ENCODE measurements at regions not wholly inside any gene's neighbourhood (a gene's known extent, or its start where the extent isn't known, plus 50 kb on each side); places are given as distances from the start of the nearest gene placed in this dataset.

GRCh38 chr3:98972155-98972554, 70.7 kb upstream of the DCBLD2 start:
- Histone ChIP-seq H3K9ac (ENCODE audit: low read length) (no peak overlapping the region), H3K79me2 (replicated peaks; ENCODE audit: insufficient read depth, low read length) (no peaks in the 10 kb centered on the region), H2AFZ (ENCODE audit: low read depth, low read length) (no peak overlapping the region), H3K27ac (ENCODE audit: low read length) (peak overlapping the region; percentile 60), H3K4me2 (ENCODE audit: low read length) (peak overlapping the region; percentile 38), H4K20me1 (ENCODE audit: insufficient read depth) (no peaks in the 10 kb centered on the region), H3K9me2 (ENCODE audit: insufficient read depth, low read length) (no peaks in the 10 kb centered on the region), H3K36me3 (ENCODE audit: insufficient read depth, low read length) (no peaks in the 10 kb centered on the region), H3K27me3 (ENCODE audit: insufficient read depth, low read depth, low read length) (no peaks in the 10 kb centered on the region), H3K9me3 (ENCODE audit: low read length) (no peaks in the 10 kb centered on the region), H3K4me3 (ENCODE audit: low read length) (no peak overlapping the region), H3F3A (ENCODE audit: insufficient read depth, low read length, poor library complexity, severe bottlenecking) (no peaks in the 10 kb centered on the region)
- TF ChIP-seq EZH2 (IDR thresholded peaks at IDR 0.05; ENCODE audit: borderline replicate concordance, insufficient read depth, low read length, poor library complexity, severe bottlenecking) (no peak), REST (IDR thresholded peaks at IDR 0.05; ENCODE audit: borderline replicate concordance) (peak; percentile 47)

- no peaks in the 10 kb centered on the region for H3K27me3 ChIP-seq (ENCODE audit: insufficient read depth, low read depth, low read length)
- no peaks in the 10 kb centered on the region for H4K20me1 ChIP-seq (ENCODE audit: insufficient read depth)
- H3K4me3 ChIP-seq (ENCODE audit: low read length): peak overlapping the region; percentile 31
- H3K9ac ChIP-seq (ENCODE audit: low read length): no peak overlapping the region
- no peaks in the 10 kb centered on the region for H3F3A ChIP-seq (ENCODE audit: insufficient read depth, low read length, poor library complexity, severe bottlenecking)
- no peaks in the 10 kb centered on the region for H3K36me3 ChIP-seq (ENCODE audit: insufficient read depth, low read length)
- H3K4me2 ChIP-seq (ENCODE audit: low read length): peak overlapping the region; percentile 38
- H3K9me3 ChIP-seq (ENCODE audit: low read length): no peaks in the 10 kb centered on the region
- peak overlapping the region; percentile 60 for H3K27ac ChIP-seq (ENCODE audit: low read length)
- no peak overlapping the region for H2AFZ ChIP-seq (ENCODE audit: low read depth, low read length)
- H3K9me2 ChIP-seq (ENCODE audit: insufficient read depth, low read length): no peaks in the 10 kb centered on the region
- no peaks in the 10 kb centered on the region for H3K79me2 ChIP-seq (replicated peaks; ENCODE audit: insufficient read depth, low read length)
- TF ChIP-seq REST (IDR thresholded peaks at IDR 0.05; ENCODE audit: borderline replicate concordance) (peak; percentile 46), EZH2 (IDR thresholded peaks at IDR 0.05; ENCODE audit: borderline replicate concordance, insufficient read depth, low read length, poor library complexity, severe bottlenecking) (no peak), EP300 (conservative IDR thresholded peaks at IDR 0.05; ENCODE audit: poor library complexity, severe bottlenecking) (peak; percentile 91), POLR2AphosphoS5 (IDR thresholded peaks at IDR 0.05) (peak; percentile 67), SMC3 (conservative IDR thresholded peaks at IDR 0.05; ENCODE audit: poor library complexity) (no peak), MXI1 (conservative IDR thresholded peaks at IDR 0.05; ENCODE audit: poor library complexity, severe bottlenecking) (no peak)
- TF ChIP-seq, protein P1, sequence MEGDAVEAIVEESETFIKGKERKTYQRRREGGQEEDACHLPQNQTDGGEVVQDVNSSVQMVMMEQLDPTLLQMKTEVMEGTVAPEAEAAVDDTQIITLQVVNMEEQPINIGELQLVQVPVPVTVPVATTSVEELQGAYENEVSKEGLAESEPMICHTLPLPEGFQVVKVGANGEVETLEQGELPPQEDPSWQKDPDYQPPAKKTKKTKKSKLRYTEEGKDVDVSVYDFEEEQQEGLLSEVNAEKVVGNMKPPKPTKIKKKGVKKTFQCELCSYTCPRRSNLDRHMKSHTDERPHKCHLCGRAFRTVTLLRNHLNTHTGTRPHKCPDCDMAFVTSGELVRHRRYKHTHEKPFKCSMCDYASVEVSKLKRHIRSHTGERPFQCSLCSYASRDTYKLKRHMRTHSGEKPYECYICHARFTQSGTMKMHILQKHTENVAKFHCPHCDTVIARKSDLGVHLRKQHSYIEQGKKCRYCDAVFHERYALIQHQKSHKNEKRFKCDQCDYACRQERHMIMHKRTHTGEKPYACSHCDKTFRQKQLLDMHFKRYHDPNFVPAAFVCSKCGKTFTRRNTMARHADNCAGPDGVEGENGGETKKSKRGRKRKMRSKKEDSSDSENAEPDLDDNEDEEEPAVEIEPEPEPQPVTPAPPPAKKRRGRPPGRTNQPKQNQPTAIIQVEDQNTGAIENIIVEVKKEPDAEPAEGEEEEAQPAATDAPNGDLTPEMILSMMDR (IDR thresholded peaks at IDR 0.05; ENCODE audit: poor library complexity, severe bottlenecking): peak; percentile 32
Observed at GRCh38 chr3:98971169-98971681, 69.7 kb upstream of the DCBLD2 start.

Data from neural cell (in vitro differentiated cells).